ENCODE measurements at regions not wholly inside any gene's neighbourhood (a gene's known extent, or its start where the extent isn't known, plus 50 kb on each side); places are given as distances from the start of the nearest gene placed in this dataset.

DNA sequence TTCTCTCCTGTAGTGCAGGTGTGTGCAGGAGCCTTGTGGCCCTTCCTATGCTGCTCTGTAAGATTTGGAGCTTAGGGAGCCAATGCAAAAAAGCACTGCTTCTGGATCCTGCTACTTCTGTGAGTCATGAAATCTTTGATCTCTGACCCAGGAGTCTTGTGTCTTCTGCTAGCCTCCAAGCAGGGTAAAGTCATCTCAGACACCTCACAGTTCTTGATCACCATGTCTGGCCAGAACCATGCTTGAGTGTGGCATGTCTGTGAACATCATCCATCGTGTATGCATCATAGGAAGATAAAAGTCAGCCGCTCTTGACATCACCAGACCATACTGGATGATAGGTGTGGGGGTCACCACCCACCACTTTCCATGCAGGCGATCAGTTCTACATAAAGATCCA is 247.8 kb downstream of the RPLP1 start:
- no peaks in the 10 kb centered on the region for H3F3A ChIP-seq (ENCODE audit: insufficient read depth, low read length)
- no peaks in the 10 kb centered on the region for H3K9me2 ChIP-seq (replicated peaks; ENCODE audit: insufficient read depth, low read length)
- no peak for DNase-seq
- H3K9ac ChIP-seq (ENCODE audit: low read length): no peak overlapping the region
- TF ChIP-seq, protein P1, sequence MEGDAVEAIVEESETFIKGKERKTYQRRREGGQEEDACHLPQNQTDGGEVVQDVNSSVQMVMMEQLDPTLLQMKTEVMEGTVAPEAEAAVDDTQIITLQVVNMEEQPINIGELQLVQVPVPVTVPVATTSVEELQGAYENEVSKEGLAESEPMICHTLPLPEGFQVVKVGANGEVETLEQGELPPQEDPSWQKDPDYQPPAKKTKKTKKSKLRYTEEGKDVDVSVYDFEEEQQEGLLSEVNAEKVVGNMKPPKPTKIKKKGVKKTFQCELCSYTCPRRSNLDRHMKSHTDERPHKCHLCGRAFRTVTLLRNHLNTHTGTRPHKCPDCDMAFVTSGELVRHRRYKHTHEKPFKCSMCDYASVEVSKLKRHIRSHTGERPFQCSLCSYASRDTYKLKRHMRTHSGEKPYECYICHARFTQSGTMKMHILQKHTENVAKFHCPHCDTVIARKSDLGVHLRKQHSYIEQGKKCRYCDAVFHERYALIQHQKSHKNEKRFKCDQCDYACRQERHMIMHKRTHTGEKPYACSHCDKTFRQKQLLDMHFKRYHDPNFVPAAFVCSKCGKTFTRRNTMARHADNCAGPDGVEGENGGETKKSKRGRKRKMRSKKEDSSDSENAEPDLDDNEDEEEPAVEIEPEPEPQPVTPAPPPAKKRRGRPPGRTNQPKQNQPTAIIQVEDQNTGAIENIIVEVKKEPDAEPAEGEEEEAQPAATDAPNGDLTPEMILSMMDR (IDR thresholded peaks at IDR 0.05; ENCODE audit: low read length): no peak
- TF ChIP-seq EZH2phosphoT487 (IDR thresholded peaks at IDR 0.05; ENCODE audit: low read length): no peak
- TF ChIP-seq EZH2 (optimal IDR thresholded peaks at IDR 0.05; ENCODE audit: low read depth, low read length): no peak
- peaks cover 8% of the 10 kb centered on the region for H3K4me1 ChIP-seq (ENCODE audit: low read length)
- no peaks in the 10 kb centered on the region for H3K9me3 ChIP-seq (replicated peaks; ENCODE audit: insufficient read depth, low read length)
- H3K4me3 ChIP-seq (ENCODE audit: low read length): no peak overlapping the region
- H3K79me2 ChIP-seq (ENCODE audit: low read length): no peaks in the 10 kb centered on the region
- H3K4me2 ChIP-seq (ENCODE audit: low read depth, low read length): no peak overlapping the region
- H3K27ac ChIP-seq (ENCODE audit: low read length): no peak overlapping the region
- H3K27me3 ChIP-seq (replicated peaks; ENCODE audit: insufficient read depth, low read length): no peaks in the 10 kb centered on the region
- H2AFZ ChIP-seq (ENCODE audit: low read length): no peak overlapping the region
- no peaks in the 10 kb centered on the region for H3K36me3 ChIP-seq (replicated peaks; ENCODE audit: insufficient read depth, low read length)
- no peaks in the 10 kb centered on the region for H4K20me1 ChIP-seq (ENCODE audit: insufficient read depth, low read length)

DNA sequence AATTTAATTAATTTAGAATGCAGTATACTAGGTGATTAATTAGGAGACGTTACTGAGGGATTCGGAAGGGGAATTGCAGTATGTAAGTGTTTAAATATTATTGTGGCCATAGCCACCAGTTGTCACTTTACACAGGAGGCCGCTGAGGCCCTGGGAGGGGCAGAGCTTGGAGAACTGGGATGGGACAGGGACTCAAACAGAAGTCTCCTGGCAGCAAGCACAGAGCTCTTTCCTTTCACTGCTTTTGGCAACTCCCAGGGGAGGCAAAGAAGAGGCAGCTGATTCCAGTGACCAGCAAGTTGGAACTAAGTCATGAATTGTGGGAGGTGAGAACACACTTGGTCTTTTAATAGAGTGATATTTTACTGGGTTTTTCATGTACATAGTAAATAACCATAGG is 248.6 kb downstream of the RPLP1 start:
- Histone ChIP-seq H3K79me2 (ENCODE audit: low read length) (no peaks in the 10 kb centered on the region), H3K4me3 (ENCODE audit: low read length) (no peak overlapping the region), H3K27me3 (replicated peaks; ENCODE audit: insufficient read depth, low read length) (no peaks in the 10 kb centered on the region), H3K4me1 (ENCODE audit: low read length) (peaks cover 8% of the 10 kb centered on the region), H3K9me3 (replicated peaks; ENCODE audit: insufficient read depth, low read length) (no peaks in the 10 kb centered on the region), H3F3A (ENCODE audit: insufficient read depth, low read length) (no peaks in the 10 kb centered on the region), H2AFZ (ENCODE audit: low read length) (no peak overlapping the region), H3K9ac (ENCODE audit: low read length) (no peak overlapping the region), H3K4me2 (ENCODE audit: low read depth, low read length) (no peak overlapping the region), H4K20me1 (ENCODE audit: insufficient read depth, low read length) (no peaks in the 10 kb centered on the region), H3K36me3 (replicated peaks; ENCODE audit: insufficient read depth, low read length) (no peaks in the 10 kb centered on the region), H3K27ac (ENCODE audit: low read length) (no peak overlapping the region), H3K9me2 (replicated peaks; ENCODE audit: insufficient read depth, low read length) (no peaks in the 10 kb centered on the region)
- DNase-seq: no peak
- TF ChIP-seq EZH2phosphoT487 (IDR thresholded peaks at IDR 0.05; ENCODE audit: low read length) (no peak), EZH2 (optimal IDR thresholded peaks at IDR 0.05; ENCODE audit: low read depth, low read length) (no peak)
- TF ChIP-seq, protein P1 (IDR thresholded peaks at IDR 0.05; ENCODE audit: low read length): no peak

DNA sequence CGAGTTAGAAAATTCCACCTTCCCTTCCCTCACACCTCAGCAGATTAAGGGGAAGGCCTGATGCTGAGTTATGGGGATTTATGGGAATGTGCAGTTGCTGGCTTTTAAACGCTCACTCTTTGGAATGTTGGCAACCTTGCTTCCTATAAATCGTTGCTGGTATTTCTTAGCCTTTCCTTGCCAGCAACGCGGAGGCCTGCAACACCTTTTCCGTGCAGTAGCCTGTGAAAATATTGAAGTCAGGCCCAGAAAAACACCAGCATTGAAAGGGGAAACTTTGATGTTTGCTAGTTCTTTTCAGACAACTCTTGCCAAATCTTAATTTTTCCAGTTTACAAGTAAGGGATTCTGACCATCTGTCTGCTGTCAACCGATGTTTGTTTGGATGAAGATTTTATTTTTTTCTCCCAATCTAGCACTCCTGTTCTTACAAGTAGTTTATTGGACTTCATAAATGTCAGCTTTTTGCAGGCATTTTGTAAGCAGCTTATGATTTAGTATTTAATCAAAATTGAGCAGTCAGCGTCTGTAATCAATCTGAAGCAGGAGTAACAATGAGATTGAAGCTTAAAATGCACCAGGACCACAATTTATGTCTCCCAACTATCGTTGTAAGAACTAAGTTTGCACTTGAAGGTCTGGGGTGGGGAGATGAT is 251.0 kb downstream of the RPLP1 start:
- H3K27ac ChIP-seq (ENCODE audit: low read length): no peak overlapping the region

More for the DNA sequence above, 251.0 kb downstream of the RPLP1 start:
- Histone ChIP-seq H3K9me2 (replicated peaks; ENCODE audit: insufficient read depth, low read length) (no peaks in the 10 kb centered on the region), H3K4me1 (ENCODE audit: low read length) (no peaks in the 10 kb centered on the region), H3K36me3 (replicated peaks; ENCODE audit: insufficient read depth, low read length) (no peaks in the 10 kb centered on the region), H3K4me2 (ENCODE audit: low read depth, low read length) (no peak overlapping the region), H3F3A (ENCODE audit: insufficient read depth, low read length) (no peaks in the 10 kb centered on the region), H3K79me2 (ENCODE audit: low read length) (no peaks in the 10 kb centered on the region), H3K9ac (ENCODE audit: low read length) (no peak overlapping the region), H2AFZ (ENCODE audit: low read length) (no peak overlapping the region), H3K27me3 (replicated peaks; ENCODE audit: insufficient read depth, low read length) (no peaks in the 10 kb centered on the region), H3K9me3 (replicated peaks; ENCODE audit: insufficient read depth, low read length) (no peaks in the 10 kb centered on the region), H3K4me3 (ENCODE audit: low read length) (no peak overlapping the region), H4K20me1 (ENCODE audit: insufficient read depth, low read length) (no peaks in the 10 kb centered on the region)
- TF ChIP-seq EZH2 (optimal IDR thresholded peaks at IDR 0.05; ENCODE audit: low read depth, low read length): no peak
- TF ChIP-seq, protein P1 (IDR thresholded peaks at IDR 0.05; ENCODE audit: low read length): no peak
- TF ChIP-seq EZH2phosphoT487 (IDR thresholded peaks at IDR 0.05; ENCODE audit: low read length): no peak
- no peak for DNase-seq

Data from MM.1S (cell line).